Calu3 (cell line): ENCODE measurements at regions not wholly inside any gene's neighbourhood (a gene's known extent, or its start where the extent isn't known, plus 50 kb on each side); places are given as distances from the start of the nearest gene placed in this dataset.
"Not testable (repeated sequence)": the region's sequence is repeated elsewhere in the genome, so short reads cannot be mapped to it uniquely, and the experiment has no call there.

ENCODE experiments used
- BruUV-seq: library from RNA; stranded (reverse); fragments of 400-500 nt; replicated peaks from 2 replicates; lab custom pipeline; 2021; lab: Mats Ljungman, UMichigan
- CTCF ChIA-PET: fragments of 300-600 bp; sonication (Branson Sonifier 250); formaldehyde crosslinking; loops from one replicate; lab custom pipeline; 2022; ENCODE audit warnings: antibody characterized with exemption; lab: Charles Lee
- DNase-seq: peaks from one replicate; pipeline ENCODE4 v3.0.0; 2022
- H3K27ac Mint-ChIP-seq: one replicate; pipeline ENCODE4 v1.8.0; 2022; ENCODE audit warnings: mixed read lengths; ENCODE audit not compliant: unreplicated experiment
- H3K27me3 Mint-ChIP-seq: one replicate; pipeline ENCODE4 v1.8.0; 2022; ENCODE audit warnings: mixed read lengths; ENCODE audit not compliant: unreplicated experiment
- H3K36me3 Mint-ChIP-seq: one replicate; pipeline ENCODE4 v1.8.0; 2022; ENCODE audit warnings: mild to moderate bottlenecking, moderate library complexity, mixed read lengths; ENCODE audit not compliant: insufficient read depth, unreplicated experiment
- H3K4me1 Mint-ChIP-seq: one replicate; pipeline ENCODE4 v1.8.0; 2022; ENCODE audit warnings: mild to moderate bottlenecking, low read depth, mixed read lengths; ENCODE audit not compliant: unreplicated experiment
- H3K4me3 Mint-ChIP-seq: one replicate; pipeline ENCODE4 v1.8.0; 2022; ENCODE audit warnings: mild to moderate bottlenecking, low read depth, moderate library complexity, mixed read lengths; ENCODE audit not compliant: unreplicated experiment
- H3K9me3 Mint-ChIP-seq: one replicate; pipeline ENCODE4 v1.8.0; 2022; ENCODE audit warnings: low read depth, mixed read lengths; ENCODE audit not compliant: unreplicated experiment
- CTCF ChIP-seq: fragments of 200-600 bp; IDR thresholded peaks from one replicate; pipeline ENCODE4 v1.8.0; 2022; ENCODE audit warnings: antibody characterized with exemption; ENCODE audit not compliant: unreplicated experiment
- intact Hi-C: fragments of 100-400 bp; cut with micrococcal nuclease; formaldehyde crosslinking; loops from one replicate; pipeline ENCODE4 v1.10.0; 2022; ENCODE audit not compliant: unreplicated experiment

- H3K4me3 Mint-ChIP-seq = peak overlapping the region; percentile 29
- CTCF ChIA-PET = interaction anchor here (0.6 to 1.7 kb wide), 3 partner anchors 12 to 81 kb away, joined by 3 to 5 read pairs (median 4); partner anchors contain the start of gene CD2AP
Observed at GRCh38 chr6:47419621-47420020, 58.0 kb upstream of the CD2AP start.

GRCh38 chr6:47420394-47421371 is 56.9 kb upstream of the CD2AP start:
- intact Hi-C loops = loop anchor here (1.0 kb wide), 1 partner anchor 40 kb away; no protein-coding TSS in a partner anchor
- no peak for TF ChIP-seq CTCF
- H3K36me3 Mint-ChIP-seq = peaks cover 18% of the 10 kb centered on the region
- DNase-seq = peak; percentile 58
- no peaks in the 10 kb centered on the region for H3K27me3 Mint-ChIP-seq
- peak overlapping the region; percentile 59 for H3K27ac Mint-ChIP-seq
- CTCF ChIA-PET = interaction anchor here (0.7 to 1.7 kb wide), 3 partner anchors 13 to 57 kb away, joined by 3 to 5 read pairs (median 3); partner anchors contain the start of gene CD2AP
- TSS peak; percentile 92 for BruUV-seq
- peaks cover 59% of the 10 kb centered on the region for H3K4me1 Mint-ChIP-seq
- H3K9me3 Mint-ChIP-seq = peaks cover 3% of the 10 kb centered on the region
- H3K4me3 Mint-ChIP-seq = peak overlapping the region; percentile 29

More at GRCh38 chr6:47419621-47420020, 58.0 kb upstream of the CD2AP start:
- peaks cover 3% of the 10 kb centered on the region for H3K9me3 Mint-ChIP-seq
- DNase-seq = peak; percentile 36
- no TSS peak for BruUV-seq
- H3K27ac Mint-ChIP-seq = peak overlapping the region; percentile 59
- no peak for TF ChIP-seq CTCF
- intact Hi-C loops = loop anchor here (1.0 kb wide), 1 partner anchor 41 kb away; no protein-coding TSS in a partner anchor
- no peaks in the 10 kb centered on the region for H3K27me3 Mint-ChIP-seq
- H3K4me1 Mint-ChIP-seq = peaks cover 66% of the 10 kb centered on the region
- peaks cover 20% of the 10 kb centered on the region for H3K36me3 Mint-ChIP-seq

GRCh38 chr6:47423079-47423478 is 54.5 kb upstream of the CD2AP start:
- BruUV-seq = no TSS peak
- Mint-ChIP-seq H3K4me1 (peaks cover 38% of the 10 kb centered on the region), H3K27ac (no peak overlapping the region), H3K36me3 (peaks cover 18% of the 10 kb centered on the region), H3K27me3 (no peaks in the 10 kb centered on the region), H3K9me3 (no peaks in the 10 kb centered on the region), H3K4me3 (no peak overlapping the region)
- TF ChIP-seq CTCF = no peak
- intact Hi-C loops = no loop called here
- CTCF ChIA-PET = no interaction called here
- DNase-seq = no peak

GRCh38 chr6:47424436-47424836 is 53.2 kb upstream of the CD2AP start:
- no peak for DNase-seq
- TF ChIP-seq CTCF = no peak
- Mint-ChIP-seq H3K9me3 (peaks cover 3% of the 10 kb centered on the region), H3K27ac (no peak overlapping the region), H3K27me3 (no peaks in the 10 kb centered on the region), H3K36me3 (peaks cover 18% of the 10 kb centered on the region), H3K4me1 (peaks cover 32% of the 10 kb centered on the region), H3K4me3 (no peak overlapping the region)
- no TSS peak for BruUV-seq
- CTCF ChIA-PET = no interaction called here
- intact Hi-C loops = no loop called here

- BruUV-seq, intact Hi-C loops, H3K27me3 Mint-ChIP-seq, H3K9me3 Mint-ChIP-seq, H3K4me3 Mint-ChIP-seq, CTCF ChIA-PET, H3K27ac Mint-ChIP-seq, DNase-seq: not testable (repeated sequence)
- Mint-ChIP-seq H3K4me1 (peaks cover 23% of the 10 kb centered on the region), H3K36me3 (peaks cover 12% of the 10 kb centered on the region)
Observed at GRCh38 chr6:47425724-47426123, 51.9 kb upstream of the CD2AP start.
